ENCODE measurements at regions not wholly inside any gene's neighbourhood (a gene's known extent, or its start where the extent isn't known, plus 50 kb on each side); places are given as distances from the start of the nearest gene placed in this dataset.

DNA sequence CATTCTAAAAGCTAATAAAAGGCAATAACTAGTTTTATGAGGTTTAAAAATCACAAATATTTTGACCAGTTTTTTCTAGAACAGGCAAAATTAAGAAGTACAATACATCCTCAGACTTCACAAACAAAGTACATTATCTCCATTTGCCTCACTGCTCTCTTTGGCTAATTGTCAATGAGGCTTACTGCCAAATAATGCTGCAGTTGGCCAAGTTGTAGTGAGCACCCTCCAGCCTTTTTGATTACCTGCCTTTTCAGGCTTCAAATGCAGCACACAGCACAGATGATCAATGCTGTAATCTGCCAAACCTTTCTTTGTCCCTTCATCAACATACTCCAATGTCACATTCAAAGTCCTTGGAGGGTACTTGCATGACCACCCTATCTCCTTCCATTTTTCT lies 605.2 kb downstream of the KLHL13 start:
- Histone ChIP-seq H3K4me3 (no peak overlapping the region), H3K4me2 (ENCODE audit: insufficient read depth, low read length) (no peak overlapping the region), H3K9me1 (ENCODE audit: control insufficient read depth, insufficient read depth, low read length) (no peaks in the 10 kb centered on the region), H3K27ac (ENCODE audit: extremely low read depth, low read depth, low read length) (no peak overlapping the region), H4K20me1 (replicated peaks; ENCODE audit: control insufficient read depth, insufficient read depth, low read length) (no peaks in the 10 kb centered on the region), H3K79me2 (ENCODE audit: control insufficient read depth, insufficient read depth, low read length) (no peaks in the 10 kb centered on the region), H3K27me3 (ENCODE audit: control insufficient read depth in 2 of 2, insufficient read depth in 2 of 2, low read length in 2 of 2) (no peaks in the 10 kb centered on the region), H2AFZ (ENCODE audit: low read depth, low read length) (no peak overlapping the region), H3K9ac (ENCODE audit: insufficient read depth in 1 of 2, low read depth in 2 of 2, low read length in 2 of 2) (no peak overlapping the region), H3K4me1 (replicated peaks in 1 of 2; ENCODE audit: control insufficient read depth in 2 of 2, insufficient read depth in 2 of 2, low read length in 2 of 2) (no peaks in the 10 kb centered on the region), H3K36me3 (ENCODE audit: control insufficient read depth, insufficient read depth, low read length) (no peaks in the 10 kb centered on the region), H3K9me3 (replicated peaks; ENCODE audit: control insufficient read depth, insufficient read depth, low read depth, low read length) (no peaks in the 10 kb centered on the region)
- TF ChIP-seq PYGO2 (tag; IDR thresholded peaks at IDR 0.05) (no peak), SMC3 (conservative IDR thresholded peaks at IDR 0.05; ENCODE audit: insufficient read depth, low read depth, low read length) (no peak), TCF7L2 (IDR thresholded peaks at IDR 0.05; ENCODE audit: low read depth, low read length) (no peak), RBM14 (IDR thresholded peaks at IDR 0.05; ENCODE audit: borderline replicate concordance, insufficient read depth, low read depth, low read length) (no peak), NR3C1 (CRISPR knock-in tag; IDR thresholded peaks at IDR 0.05) (no peak), RBM34 (IDR thresholded peaks at IDR 0.05; ENCODE audit: borderline replicate concordance, insufficient read depth, low read length) (no peak), NCOA4 (IDR thresholded peaks at IDR 0.05; ENCODE audit: partially characterized antibody) (no peak), SRSF9 (IDR thresholded peaks at IDR 0.05; ENCODE audit: borderline replicate concordance, low read depth, low read length) (no peak), BCL6 (CRISPR knock-in tag; IDR thresholded peaks at IDR 0.05) (no peak), SREBF2 (CRISPR knock-in tag; IDR thresholded peaks at IDR 0.05) (no peak), ZNF3 (CRISPR knock-in tag; IDR thresholded peaks at IDR 0.05) (no peak)
- TF ChIP-seq, protein P1, sequence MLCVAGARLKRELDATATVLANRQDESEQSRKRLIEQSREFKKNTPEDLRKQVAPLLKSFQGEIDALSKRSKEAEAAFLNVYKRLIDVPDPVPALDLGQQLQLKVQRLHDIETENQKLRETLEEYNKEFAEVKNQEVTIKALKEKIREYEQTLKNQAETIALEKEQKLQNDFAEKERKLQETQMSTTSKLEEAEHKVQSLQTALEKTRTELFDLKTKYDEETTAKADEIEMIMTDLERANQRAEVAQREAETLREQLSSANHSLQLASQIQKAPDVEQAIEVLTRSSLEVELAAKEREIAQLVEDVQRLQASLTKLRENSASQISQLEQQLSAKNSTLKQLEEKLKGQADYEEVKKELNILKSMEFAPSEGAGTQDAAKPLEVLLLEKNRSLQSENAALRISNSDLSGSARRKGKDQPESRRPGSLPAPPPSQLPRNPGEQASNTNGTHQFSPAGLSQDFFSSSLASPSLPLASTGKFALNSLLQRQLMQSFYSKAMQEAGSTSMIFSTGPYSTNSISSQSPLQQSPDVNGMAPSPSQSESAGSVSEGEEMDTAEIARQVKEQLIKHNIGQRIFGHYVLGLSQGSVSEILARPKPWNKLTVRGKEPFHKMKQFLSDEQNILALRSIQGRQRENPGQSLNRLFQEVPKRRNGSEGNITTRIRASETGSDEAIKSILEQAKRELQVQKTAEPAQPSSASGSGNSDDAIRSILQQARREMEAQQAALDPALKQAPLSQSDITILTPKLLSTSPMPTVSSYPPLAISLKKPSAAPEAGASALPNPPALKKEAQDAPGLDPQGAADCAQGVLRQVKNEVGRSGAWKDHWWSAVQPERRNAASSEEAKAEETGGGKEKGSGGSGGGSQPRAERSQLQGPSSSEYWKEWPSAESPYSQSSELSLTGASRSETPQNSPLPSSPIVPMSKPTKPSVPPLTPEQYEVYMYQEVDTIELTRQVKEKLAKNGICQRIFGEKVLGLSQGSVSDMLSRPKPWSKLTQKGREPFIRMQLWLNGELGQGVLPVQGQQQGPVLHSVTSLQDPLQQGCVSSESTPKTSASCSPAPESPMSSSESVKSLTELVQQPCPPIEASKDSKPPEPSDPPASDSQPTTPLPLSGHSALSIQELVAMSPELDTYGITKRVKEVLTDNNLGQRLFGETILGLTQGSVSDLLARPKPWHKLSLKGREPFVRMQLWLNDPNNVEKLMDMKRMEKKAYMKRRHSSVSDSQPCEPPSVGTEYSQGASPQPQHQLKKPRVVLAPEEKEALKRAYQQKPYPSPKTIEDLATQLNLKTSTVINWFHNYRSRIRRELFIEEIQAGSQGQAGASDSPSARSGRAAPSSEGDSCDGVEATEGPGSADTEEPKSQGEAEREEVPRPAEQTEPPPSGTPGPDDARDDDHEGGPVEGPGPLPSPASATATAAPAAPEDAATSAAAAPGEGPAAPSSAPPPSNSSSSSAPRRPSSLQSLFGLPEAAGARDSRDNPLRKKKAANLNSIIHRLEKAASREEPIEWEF (CRISPR knock-in tag; IDR thresholded peaks at IDR 0.05): no peak
- TF ChIP-seq, protein P2, sequence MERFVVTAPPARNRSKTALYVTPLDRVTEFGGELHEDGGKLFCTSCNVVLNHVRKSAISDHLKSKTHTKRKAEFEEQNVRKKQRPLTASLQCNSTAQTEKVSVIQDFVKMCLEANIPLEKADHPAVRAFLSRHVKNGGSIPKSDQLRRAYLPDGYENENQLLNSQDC (CRISPR knock-in tag; IDR thresholded peaks at IDR 0.05): no peak
- TF ChIP-seq, protein P3, sequence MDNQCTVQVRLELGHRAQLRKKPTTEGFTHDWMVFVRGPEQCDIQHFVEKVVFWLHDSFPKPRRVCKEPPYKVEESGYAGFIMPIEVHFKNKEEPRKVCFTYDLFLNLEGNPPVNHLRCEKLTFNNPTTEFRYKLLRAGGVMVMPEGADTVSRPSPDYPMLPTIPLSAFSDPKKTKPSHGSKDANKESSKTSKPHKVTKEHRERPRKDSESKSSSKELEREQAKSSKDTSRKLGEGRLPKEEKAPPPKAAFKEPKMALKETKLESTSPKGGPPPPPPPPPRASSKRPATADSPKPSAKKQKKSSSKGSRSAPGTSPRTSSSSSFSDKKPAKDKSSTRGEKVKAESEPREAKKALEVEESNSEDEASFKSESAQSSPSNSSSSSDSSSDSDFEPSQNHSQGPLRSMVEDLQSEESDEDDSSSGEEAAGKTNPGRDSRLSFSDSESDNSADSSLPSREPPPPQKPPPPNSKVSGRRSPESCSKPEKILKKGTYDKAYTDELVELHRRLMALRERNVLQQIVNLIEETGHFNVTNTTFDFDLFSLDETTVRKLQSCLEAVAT (IDR thresholded peaks at IDR 0.05): no peak
- TF ChIP-seq, protein P4, sequence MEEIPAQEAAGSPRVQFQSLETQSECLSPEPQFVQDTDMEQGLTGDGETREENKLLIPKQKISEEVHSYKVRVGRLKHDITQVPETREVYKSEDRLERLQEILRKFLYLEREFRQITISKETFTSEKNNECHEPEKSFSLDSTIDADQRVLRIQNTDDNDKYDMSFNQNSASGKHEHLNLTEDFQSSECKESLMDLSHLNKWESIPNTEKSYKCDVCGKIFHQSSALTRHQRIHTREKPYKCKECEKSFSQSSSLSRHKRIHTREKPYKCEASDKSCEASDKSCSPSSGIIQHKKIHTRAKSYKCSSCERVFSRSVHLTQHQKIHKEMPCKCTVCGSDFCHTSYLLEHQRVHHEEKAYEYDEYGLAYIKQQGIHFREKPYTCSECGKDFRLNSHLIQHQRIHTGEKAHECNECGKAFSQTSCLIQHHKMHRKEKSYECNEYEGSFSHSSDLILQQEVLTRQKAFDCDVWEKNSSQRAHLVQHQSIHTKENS (CRISPR knock-in tag; IDR thresholded peaks at IDR 0.05): no peak
- TF ChIP-seq, protein P5, sequence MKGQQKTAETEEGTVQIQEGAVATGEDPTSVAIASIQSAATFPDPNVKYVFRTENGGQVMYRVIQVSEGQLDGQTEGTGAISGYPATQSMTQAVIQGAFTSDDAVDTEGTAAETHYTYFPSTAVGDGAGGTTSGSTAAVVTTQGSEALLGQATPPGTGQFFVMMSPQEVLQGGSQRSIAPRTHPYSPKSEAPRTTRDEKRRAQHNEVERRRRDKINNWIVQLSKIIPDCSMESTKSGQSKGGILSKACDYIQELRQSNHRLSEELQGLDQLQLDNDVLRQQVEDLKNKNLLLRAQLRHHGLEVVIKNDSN (CRISPR knock-in tag; IDR thresholded peaks at IDR 0.05): no peak
- no TSS peak for BruUV-seq (replicated peaks)
- ChIA-PET CTCF (ENCODE audit: low intra/inter-chr PET ratio) (no interaction called here), POLR2A (no interaction called here)
- intact Hi-C loops (cut with micrococcal nuclease) (no loop called here), in situ Hi-C loops (cut with MboI) (no loop called here)
- no peak for ATAC-seq
- FAIRE-seq: no peak
- no peak for DNase-seq (ENCODE audit: extremely low read depth in 1 of 4, low spot score in 3 of 4)
